ENCODE measurements at regions not wholly inside any gene's neighbourhood (a gene's known extent, or its start where the extent isn't known, plus 50 kb on each side); places are given as distances from the start of the nearest gene placed in this dataset.

DNA sequence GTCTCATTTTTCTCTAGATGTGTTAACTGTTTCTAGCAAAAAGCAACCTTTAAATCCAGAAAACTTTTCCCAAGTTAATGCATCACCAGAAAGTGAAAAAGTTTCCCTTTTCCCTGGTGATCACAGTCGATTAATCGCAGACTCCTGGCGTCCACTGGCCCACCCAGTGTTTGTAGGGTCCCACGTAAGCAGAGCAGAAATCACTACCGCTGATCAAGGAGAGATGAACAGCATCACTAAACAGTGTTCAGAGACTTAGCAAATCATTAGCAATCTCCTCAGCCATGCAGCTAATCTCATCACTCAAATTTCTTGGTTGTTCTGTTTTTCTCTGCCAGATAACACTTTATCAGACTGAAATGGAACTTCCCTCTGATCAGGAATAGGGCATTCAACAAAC, 184.2 kb downstream of the EFNB2 start:
- DNase-seq (ENCODE audit: low read depth in 2 of 3, low spot score in 2 of 3): no peak

DNA sequence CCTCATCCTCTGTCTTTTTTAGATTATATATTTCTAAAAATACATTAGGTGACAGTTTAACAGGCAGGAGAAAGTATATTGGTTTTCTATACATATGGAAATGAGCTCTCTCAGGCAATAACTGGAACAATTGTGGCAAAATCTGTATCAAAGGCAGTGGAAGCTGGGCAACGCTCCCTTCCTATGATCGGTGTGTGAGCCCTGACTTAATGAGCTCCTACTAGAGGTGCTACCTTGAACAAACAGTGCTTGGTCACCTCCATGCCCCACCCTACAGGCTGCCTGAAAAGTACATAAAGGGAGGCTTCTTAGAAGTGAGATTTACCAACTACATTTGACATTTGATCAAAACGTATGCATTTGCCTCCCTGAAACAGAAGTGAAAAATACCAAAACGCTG, 185.3 kb downstream of the EFNB2 start:
- no peak for DNase-seq (ENCODE audit: low read depth in 2 of 3, low spot score in 2 of 3)

DNA sequence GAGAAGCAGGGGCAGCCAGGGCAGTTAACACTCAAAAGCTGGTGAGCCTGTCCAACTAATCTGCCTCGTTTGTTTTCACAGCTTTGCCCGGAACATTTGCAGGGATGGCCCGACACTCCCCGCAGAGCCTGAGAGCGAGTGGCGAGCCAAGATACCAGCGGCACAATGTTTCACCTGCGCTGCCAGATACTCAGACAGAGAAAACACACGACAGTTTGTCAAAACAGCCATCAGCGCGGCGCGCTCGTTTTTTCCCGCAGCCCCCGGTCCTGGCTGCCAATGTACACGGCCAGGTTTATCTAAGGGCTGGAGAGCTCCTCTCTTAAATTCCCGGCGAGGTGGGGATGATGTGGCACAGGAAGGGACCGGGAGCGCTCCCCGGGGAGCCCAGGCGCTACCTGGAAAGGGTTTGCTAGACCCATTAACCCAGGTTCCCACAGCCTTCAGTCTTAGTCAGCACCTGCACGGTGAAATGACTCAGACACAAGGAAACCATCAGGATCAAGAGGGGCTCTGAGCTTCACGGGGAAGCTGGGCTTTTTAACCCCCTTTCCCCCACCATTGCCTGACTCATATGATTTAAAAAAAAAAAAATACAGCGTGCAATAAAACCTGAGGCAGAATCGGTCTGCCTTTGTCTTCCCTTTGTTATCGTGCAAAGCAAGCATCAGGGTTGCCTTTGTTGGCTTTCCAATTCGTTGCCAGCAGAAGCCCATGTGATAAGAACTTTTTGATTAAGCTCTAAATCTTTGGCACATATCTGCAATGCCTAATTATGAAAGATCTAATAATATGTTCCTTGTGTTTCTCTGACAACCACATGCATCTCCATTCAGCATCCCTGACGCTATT, 186.2 kb downstream of the EFNB2 start:
- no peak for DNase-seq (ENCODE audit: low read depth in 2 of 3, low spot score in 2 of 3)

DNA sequence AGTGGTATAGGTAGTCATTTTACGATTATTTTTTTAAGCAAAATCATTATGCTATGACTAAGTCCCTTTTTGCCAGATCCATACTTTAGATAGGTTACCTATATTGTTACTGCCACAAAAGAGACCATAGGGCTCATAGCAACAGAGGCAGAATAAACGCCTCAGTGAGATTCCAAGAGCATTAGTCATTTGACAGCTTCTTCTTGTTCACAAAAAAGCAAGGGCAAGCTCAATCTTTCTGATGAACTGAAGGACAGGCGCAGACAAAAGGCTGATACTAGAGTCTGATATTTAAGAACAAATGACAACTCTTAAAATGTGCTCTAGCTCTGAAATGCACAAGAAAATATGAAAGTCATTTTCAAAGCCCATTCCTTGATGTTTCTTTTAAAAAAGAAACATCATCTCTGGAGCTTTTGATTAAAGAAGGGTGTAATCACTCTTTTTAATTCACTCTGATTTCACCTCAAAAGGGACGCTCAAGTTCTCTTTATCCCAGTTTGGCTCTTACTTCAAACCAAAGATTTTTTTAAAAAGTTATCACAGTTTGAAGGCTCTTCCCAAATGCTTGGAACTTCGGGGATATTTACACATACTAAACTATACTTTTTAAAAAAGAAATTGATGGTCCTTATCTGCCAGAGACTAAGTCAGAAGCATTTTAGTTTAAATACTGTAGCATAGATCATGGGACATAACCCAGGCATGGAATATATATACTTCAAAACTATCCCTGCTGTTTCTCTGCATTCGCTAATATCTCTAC, 187.2 kb downstream of the EFNB2 start:
- no peak for DNase-seq (ENCODE audit: low read depth in 2 of 3, low spot score in 2 of 3)

DNA sequence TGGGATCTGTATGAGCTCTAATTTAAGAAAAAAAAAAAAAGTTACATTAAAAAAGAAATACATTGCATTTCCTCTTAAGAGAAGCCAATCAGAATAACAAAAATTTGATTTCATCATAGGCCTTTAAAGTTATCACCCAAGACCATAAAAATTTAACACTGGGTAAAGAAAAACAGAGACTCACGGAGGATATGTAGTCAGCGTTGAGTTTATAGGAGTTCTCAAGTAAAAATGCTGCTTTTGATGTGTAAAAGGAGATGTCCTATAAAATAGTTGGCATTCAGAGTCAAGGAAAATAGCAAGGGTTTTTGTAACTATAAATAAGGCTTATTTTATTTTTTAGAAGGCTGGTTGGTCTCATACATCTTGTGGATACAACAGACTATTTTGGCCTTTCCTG, 191.1 kb downstream of the EFNB2 start:
- no peak for DNase-seq (ENCODE audit: low read depth in 2 of 3, low spot score in 2 of 3)

DNA sequence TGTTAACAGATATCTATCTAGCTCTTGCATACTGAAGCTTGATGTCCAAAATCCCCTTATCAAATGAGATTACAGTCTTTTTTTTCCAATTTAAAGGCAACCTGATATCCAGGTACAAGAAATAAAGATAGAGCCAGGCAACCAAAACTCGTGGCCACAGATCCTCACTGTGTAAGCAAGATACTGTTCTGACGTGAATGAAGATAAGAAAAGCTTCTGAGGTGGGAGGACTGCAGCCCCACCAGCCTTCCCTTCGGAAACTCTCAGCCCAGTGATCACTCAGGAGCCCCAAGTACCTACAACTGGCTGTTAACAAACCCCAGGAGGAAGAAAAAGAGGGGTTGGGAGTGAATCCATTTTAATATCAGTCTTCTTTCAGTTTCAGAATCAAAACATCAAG, 191.6 kb downstream of the EFNB2 start:
- DNase-seq (ENCODE audit: low read depth in 2 of 3, low spot score in 2 of 3): no peak

DNA sequence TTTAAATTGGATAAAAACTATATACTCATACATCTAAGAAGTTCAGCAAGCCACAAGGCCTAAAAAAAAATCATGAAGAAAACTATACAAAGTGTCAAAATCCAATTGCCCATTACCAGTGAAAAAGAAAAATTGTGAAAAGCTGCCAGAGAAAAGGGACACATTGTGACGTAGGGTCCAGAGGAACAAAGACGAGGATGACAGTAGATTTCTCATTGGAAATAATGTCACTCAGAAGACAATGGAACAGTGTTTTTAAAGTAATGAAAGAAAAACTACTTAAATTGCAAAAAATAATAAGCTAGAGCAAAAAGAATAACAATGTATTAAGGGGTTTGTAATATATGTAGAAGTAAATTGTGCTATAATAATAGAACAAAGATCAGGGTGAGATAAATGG, 195.2 kb downstream of the EFNB2 start:
- DNase-seq (ENCODE audit: low read depth in 2 of 3, low spot score in 2 of 3): no peak

DNA sequence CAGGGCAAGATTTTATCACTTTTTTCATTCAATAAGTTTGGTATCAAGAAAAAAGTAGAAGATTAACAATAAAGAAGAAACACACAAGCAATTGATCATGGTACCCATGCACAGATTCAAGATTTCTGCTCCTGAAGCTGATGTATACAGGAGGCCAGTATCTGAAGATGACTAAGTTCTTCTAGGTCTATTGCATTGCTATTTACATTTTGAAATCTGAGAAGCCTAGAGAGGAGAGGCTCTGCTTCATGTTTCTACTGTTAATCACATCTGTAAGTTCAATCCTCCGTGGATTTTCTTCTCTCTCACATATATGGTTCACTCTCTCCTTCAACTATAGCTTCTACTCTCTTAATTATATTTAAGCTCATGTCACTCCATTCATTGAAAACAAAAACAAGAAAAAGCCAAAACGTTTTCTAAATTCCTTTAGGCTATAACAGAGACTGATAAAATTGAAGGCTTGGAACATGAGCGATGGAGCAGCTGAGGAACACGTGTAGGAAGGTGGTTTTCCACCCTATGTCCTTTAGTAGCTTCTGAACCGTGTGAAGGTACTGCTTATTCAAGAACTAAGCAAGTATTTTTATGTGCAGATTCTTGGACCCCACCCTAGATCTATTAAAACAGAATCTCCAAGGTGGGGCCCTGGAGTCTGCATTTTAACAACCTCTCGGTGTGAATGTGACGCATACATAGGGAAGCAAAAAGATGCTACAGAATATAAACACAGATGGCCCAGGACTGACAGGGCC, 198.2 kb downstream of the EFNB2 start:
- no peak for DNase-seq (ENCODE audit: low read depth in 2 of 3, low spot score in 2 of 3)

DNA sequence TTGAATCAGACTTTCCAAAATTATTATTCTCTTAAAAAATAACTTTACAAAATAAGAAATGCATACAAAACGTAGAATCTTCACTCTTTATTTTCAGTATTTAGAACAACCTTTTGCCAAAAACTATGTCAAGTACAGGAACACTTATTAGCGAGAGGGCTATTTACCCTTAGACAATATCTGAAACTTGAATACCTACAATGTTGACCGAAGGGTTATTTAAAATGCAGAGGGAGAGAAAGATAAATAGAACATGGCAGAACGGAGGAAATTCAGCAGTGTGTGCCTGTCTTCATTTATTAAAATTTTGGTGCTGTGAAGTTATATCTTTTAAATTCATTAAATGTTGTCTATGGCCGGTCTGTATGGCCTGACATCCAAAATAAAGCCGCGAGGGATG, 198.8 kb downstream of the EFNB2 start:
- no peak for DNase-seq (ENCODE audit: low read depth in 2 of 3, low spot score in 2 of 3)

DNA sequence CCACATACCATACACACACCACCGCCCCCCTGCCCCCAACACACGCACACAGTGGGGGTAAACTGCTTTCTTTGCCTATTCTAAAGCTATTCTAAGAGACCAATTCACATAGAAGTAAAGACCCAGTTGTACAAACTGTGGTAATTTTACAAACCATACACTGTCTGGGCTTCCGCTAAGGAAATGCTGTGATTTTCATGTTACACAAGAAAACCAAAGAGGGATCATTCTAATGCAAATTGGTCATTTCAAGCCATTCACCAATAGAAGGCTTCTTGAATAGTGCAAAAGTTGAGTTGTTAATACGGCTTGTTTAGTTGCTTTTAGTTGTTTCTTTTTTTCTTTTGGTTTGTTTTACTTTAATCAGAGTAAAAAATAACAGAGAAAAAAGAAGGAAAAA, 202.8 kb downstream of the EFNB2 start:
- no peak for DNase-seq (ENCODE audit: low read depth in 2 of 3, low spot score in 2 of 3)

DNA sequence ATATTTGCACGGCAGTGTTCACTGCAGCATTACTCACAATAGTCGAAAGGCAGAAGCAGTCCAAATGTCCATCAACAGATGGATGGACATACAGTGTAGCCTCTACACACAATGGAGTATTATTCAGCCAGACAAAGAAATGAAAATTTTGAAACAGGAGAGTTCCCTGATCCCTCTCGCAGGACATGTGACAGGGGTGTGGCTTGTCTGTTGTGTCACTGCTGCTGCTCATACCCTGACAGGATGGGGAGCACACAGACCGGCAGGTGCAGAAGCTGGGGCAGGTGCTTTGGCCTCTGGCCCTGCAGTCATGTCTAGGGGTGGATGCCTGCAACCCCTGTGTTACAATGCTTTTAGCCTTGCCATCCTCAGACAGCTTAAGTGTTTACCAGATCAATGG, 204.3 kb downstream of the EFNB2 start:
- no peak for DNase-seq (ENCODE audit: low read depth in 2 of 3, low spot score in 2 of 3)

DNA sequence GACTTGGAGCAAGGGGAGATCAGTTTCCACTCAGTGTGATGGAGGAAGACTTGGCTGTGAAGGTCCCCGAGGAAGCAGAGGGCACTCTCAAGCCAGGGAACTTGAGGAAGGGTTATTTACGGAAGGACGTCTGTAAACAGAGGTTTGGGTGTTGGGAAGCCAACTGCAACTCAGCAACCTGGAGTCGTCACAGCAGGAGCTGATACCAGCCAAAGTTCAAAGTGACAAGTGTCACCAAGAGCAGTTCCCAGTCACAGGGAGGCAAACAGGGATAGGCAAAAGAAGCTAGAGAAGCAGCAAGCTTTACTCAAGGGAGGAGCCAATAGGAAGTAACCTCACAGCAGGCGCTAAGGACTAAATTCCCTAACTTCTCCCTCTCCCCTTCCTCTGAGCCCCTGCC, 205.5 kb downstream of the EFNB2 start:
- no peak for DNase-seq (ENCODE audit: low read depth in 2 of 3, low spot score in 2 of 3)

DNA sequence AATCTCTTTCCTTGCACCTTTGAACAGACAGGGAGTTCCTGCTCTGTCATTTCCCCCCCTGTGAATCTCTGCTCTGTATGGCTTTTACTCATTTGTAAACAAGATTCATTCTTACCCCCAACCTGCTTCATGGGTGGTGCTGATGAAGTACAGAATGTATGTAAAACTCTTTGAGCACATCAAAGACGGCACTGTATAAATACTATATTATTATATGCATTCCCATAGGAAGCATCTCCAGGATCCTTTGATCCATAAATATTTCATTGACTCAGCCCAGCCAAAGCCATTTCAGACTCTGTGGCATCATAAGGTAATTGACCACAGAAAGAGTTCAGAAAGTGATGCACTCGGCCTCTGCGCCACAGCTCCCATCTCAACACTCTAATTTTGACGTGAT, 208.7 kb downstream of the EFNB2 start:
- DNase-seq (ENCODE audit: low read depth in 2 of 3, low spot score in 2 of 3): no peak

DNA sequence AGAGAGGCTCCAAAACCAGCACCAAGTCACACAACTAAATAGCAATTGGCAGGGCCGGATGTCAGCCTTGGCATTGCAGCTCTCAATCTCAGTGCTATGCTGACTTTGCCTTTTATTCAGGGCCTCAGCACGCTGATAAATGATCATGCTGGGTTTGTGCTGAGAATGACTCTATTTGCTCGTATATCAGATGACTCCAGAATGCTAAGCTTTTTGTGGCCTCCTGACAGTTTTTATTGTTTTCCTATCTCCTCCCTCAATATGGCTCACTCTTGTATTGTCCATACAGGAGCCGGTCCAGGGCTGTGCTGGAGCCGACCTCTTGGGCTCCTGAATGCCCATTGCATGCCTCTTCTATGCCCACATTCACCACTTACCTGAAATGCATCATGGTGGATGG, 211.0 kb downstream of the EFNB2 start:
- DNase-seq (ENCODE audit: low read depth in 2 of 3, low spot score in 2 of 3): no peak

DNA sequence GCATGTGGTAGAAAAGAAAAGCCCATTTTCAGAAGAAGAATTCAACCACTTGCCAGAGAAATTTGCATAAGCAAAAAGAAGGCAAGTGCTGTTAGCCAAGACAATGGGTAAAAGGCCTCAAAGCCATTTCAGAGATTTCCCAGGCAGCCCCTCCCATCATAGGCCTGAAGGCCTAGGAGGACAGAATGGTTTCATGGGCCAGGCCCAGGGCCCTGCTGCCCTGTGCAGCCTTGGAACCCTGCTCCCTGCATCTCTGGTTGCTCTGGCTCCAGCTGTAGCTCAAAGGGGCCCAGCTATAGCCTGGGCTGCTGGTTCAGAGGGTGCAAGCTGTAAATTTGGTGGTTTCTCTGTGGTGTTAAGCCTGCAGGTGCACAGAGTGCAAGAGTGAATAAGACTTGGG, 212.8 kb downstream of the EFNB2 start:
- no peak for DNase-seq (ENCODE audit: low read depth in 2 of 3, low spot score in 2 of 3)

DNA sequence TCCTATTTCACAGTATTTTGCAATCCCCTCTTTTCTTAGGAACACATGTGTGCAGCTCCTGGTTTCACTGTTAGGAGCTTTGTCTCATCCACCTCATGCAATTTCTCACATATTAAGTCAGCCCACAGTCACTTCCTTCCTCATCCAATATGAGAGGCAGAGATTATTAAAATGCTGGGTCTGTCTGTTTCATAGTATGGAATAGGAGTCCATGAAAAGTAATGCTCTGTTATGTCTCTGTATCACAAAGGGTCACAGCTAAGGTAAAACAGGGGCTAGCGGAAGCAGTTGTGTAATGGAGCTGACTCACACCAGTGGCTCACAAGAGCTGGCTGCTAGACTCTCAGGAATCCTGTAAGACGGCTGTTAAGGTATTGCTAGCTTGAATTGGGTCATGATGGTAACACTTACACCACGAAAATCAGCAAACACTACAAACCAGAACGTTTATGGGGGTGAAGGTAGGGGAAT, 216.5 kb downstream of the EFNB2 start:
- DNase-seq (ENCODE audit: low read depth in 2 of 3, low spot score in 2 of 3): no peak

DNA sequence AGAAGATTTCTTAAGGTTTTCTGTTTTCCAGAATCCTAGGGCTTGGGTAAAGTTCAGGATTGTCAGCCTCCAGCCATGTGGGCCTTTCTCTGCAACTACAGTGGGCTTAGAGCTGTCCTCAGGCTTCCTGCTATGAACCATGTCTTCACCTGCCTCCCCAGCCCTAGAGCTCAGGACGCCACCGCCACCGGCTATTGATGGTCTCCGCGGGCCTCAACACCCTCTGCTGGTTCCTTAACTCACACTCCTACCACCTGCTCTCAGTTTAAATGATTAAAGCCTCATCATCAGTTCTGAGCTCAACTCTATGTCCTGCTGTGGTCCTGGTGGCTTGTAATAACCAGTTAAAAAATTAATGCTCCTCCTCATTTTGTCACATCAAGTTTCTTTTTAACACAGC, 221.0 kb downstream of the EFNB2 start:
- DNase-seq (ENCODE audit: low read depth in 2 of 3, low spot score in 2 of 3): no peak

DNA sequence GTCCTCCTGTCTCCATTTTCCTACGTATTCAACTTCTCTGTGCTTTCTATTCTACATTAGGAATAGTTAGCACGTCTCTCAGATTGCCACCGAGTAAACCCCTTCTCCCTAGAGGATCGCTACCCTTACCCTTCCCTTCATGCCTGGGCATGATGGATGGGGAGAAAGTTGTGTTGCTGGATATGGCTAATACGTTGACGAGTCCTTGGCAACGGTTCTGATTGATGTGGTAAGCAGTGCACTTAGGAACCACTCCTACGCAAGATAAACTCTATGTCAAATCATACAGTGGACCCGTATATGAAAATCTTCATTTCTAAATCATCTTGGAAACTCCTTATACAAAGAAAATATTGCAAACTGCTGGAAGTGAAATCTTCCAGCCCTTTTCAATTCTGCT, 224.5 kb downstream of the EFNB2 start:
- DNase-seq (ENCODE audit: low read depth in 2 of 3, low spot score in 2 of 3): no peak

DNA sequence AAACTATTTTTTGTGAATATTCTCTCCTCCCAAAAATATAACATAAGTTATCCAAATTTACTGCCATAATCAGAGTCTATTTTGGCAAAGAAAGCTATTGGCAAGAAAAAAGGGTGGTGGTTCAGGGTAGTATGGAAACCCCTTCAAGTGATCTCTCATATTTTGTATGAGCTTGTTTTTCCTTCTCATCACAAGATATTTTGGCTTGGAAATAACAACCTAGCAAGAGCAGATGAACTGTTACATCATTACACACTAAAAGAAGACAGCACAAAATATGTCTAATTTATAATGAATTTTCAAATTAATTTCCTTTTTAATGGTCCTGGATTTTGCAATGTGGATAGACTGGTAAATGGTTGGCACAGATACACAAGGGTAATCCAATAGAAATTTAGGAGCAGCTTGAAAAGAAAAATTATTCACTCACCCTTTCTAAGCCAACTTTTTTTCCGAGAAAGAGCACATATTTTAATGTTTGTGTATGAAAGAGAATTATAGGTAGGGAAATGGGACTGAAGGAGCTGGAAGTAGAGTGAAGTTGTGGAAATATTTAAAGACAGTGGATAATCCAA, 225.1 kb downstream of the EFNB2 start:
- no peak for DNase-seq (ENCODE audit: low read depth in 2 of 3, low spot score in 2 of 3)

DNA sequence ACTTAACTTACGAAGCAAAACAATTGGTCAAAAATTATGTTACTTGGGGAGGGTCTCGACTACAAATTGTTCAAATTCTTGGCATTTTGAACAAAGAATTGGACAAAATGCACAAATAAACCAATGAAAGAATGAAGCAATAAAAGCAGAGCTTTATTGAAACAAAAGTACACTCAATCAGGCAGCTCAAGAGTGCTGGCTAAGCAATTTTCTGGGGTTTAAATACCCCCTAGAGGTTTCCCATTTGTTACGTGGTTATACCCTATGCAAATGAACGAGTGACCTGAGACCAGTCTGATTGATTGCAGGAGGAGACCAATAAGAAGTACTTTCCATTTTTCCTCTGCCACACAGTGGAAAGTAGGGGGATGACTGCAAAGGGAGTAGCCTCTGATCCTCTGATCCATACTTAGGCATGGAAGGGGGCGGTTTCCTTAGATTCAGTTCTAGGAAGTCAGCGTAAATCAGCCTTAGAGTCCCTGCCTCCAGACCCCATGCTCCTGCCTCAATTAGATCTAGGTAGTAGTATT, 228.6 kb downstream of the EFNB2 start:
- no peak for DNase-seq (ENCODE audit: low read depth in 2 of 3, low spot score in 2 of 3)

DNA sequence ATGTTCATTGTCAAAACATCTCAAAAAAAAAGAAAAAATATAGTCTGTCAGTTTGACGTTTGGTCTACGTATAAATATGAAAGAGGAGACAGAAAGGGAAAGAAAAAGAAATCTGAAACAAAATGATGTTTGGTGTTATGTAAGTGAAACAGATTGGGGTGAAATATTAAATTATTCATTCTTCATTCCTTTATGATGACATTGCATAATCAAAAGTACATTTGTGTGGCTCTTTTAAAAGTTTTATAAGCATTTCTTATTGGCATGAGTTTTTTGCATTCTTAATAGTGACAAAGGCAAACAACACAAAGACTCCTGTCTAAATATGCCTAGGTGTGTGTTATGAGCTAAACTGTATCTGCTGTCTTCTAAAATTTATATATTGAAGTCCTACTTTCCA, 232.6 kb downstream of the EFNB2 start:
- no peak for DNase-seq (ENCODE audit: low read depth in 2 of 3, low spot score in 2 of 3)
